CD4-positive, CD25-positive, alpha-beta regulatory T cell (primary cell): ENCODE measurements at regions not wholly inside any gene's neighbourhood (a gene's known extent, or its start where the extent isn't known, plus 50 kb on each side); places are given as distances from the start of the nearest gene placed in this dataset.
"Not testable (repeated sequence)": the region's sequence is repeated elsewhere in the genome, so short reads cannot be mapped to it uniquely, and the experiment has no call there.

Source experiments
- ATAC-seq, 2 donors: fragments of 150-1000 bp; cut with Tn5 transposase; one replicate each; pipeline ENCODE4 v1.10.0; 2021; ENCODE audit warnings: low read depth in 2 of 2, moderate number of reproducible peaks in 2 of 2, moderate library complexity in 1 of 2
- DNase-seq, 3 donors: peaks; one replicate each; pipeline versions ENCODE4 v3.0.0 to v3.0.0-alpha.2; 2012 to 2022; ENCODE audit warnings: mixed read lengths in 1 of 3
- H3K27ac ChIP-seq: one replicate; pipeline ENCODE4 v1.7.0; 2013; ENCODE audit warnings: mild to moderate bottlenecking, low read length; ENCODE audit not compliant: insufficient read depth, poor library complexity, severe bottlenecking
- H3K27me3 ChIP-seq: one replicate; pipeline ENCODE4 v1.7.0; 2013; ENCODE audit warnings: low read length; ENCODE audit not compliant: control insufficient read depth, insufficient read depth
- H3K36me3 ChIP-seq: one replicate; pipeline ENCODE4 v1.7.0; 2013; ENCODE audit warnings: mild to moderate bottlenecking, low read length, moderate library complexity; ENCODE audit not compliant: control insufficient read depth, insufficient read depth
- H3K4me1 ChIP-seq: 2 replicates; pipeline ENCODE4 v1.7.0; 2013; ENCODE audit warnings: mild to moderate bottlenecking, low read length; ENCODE audit not compliant: insufficient read depth, control insufficient read depth, poor library complexity, severe bottlenecking
- H3K4me3 ChIP-seq: one replicate; pipeline ENCODE4 v1.7.0; 2013; ENCODE audit warnings: low read depth, mild to moderate bottlenecking, low read length, moderate library complexity
- H3K9me3 ChIP-seq, 2 experiments: 1 replicate in 1 of 2; 2 replicates in 1 of 2; pipeline ENCODE4 v1.7.0; 2013; ENCODE audit warnings: low read length in 2 of 2, mild to moderate bottlenecking in 1 of 2, moderate library complexity in 1 of 2; ENCODE audit not compliant: control insufficient read depth in 2 of 2
- H3K27ac Mint-ChIP-seq, 3 donors: one replicate each; pipeline ENCODE4 v1.8.0; 2020 to 2022; ENCODE audit warnings: mild to moderate bottlenecking in 3 of 3, mixed read lengths in 3 of 3, moderate library complexity in 2 of 3
- H3K27me3 Mint-ChIP-seq: one replicate; pipeline ENCODE4 v1.8.0; 2022; ENCODE audit warnings: mild to moderate bottlenecking, mixed read lengths
- H3K36me3 Mint-ChIP-seq: one replicate; pipeline ENCODE4 v1.8.0; 2020; ENCODE audit warnings: mixed read lengths
- H3K4me1 Mint-ChIP-seq, 4 donors: one replicate each; pipeline ENCODE4 v1.8.0; 2020 to 2022; ENCODE audit warnings: mixed read lengths in 4 of 4, mild to moderate bottlenecking in 1 of 4
- H3K4me3 Mint-ChIP-seq, 4 donors: one replicate each; pipeline ENCODE4 v1.8.0; 2020 to 2022; ENCODE audit warnings: mild to moderate bottlenecking in 4 of 4, mixed read lengths in 4 of 4, moderate library complexity in 3 of 4
- H3K9me3 Mint-ChIP-seq, 7 donors: one replicate each; pipeline ENCODE4 v1.8.0; 2020 to 2022; ENCODE audit warnings: mixed read lengths in 7 of 7, mild to moderate bottlenecking in 3 of 7, moderate library complexity in 2 of 7

GRCh38 chr9:73916016-73916673, 581.0 kb upstream of the RORB start:
- Mint-ChIP-seq H3K4me3 (no peak overlapping the region), H3K36me3 (no peaks in the 10 kb centered on the region), H3K27me3 (no peaks in the 10 kb centered on the region), H3K4me1 (no peaks in the 10 kb centered on the region), H3K27ac (no peak overlapping the region), H3K9me3 (peaks cover 0 to 4% (median 3%) of the 10 kb centered on the region in 7 donors)
- ATAC-seq (no peak), DNase-seq (no peak)
- Histone ChIP-seq H3K27me3 (no peaks in the 10 kb centered on the region), H3K9me3 (no peaks in the 10 kb centered on the region), H3K27ac (no peak overlapping the region), H3K36me3 (no peaks in the 10 kb centered on the region), H3K4me3 (no peak overlapping the region), H3K4me1 (no peaks in the 10 kb centered on the region)

DNA sequence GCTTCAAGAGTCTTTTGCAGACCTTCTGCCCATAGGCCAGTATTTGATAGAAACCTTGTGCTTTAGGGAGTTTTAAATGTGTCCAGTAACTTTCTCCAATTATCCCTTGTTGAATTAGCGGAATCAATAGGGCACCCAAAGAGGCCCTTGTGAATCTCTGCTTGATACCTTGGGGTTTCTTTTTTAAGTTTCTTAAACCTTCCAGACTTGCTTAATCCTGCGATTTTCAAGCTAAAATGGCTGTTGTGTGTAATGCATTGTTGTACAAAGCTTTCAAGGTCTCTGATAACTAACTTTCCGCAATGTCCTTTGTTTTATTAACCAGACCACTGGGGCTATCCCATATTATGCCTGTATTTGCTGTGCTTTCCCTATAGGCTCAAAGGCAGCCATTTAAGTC, 577.4 kb upstream of the RORB start:
- DNase-seq = no peak
- Mint-ChIP-seq H3K27me3 (no peaks in the 10 kb centered on the region), H3K4me1 (no peaks in the 10 kb centered on the region), H3K9me3 (peaks cover 0 to 6% (median 2%) of the 10 kb centered on the region in 7 donors), H3K36me3 (no peaks in the 10 kb centered on the region), H3K27ac (no peak overlapping the region), H3K4me3 (no peak overlapping the region)
- ATAC-seq = no peak
- Histone ChIP-seq H3K27ac (no peak overlapping the region), H3K27me3 (no peaks in the 10 kb centered on the region), H3K4me1 (no peaks in the 10 kb centered on the region), H3K4me3 (no peak overlapping the region), H3K9me3 (no peaks in the 10 kb centered on the region), H3K36me3 (no peaks in the 10 kb centered on the region)

DNA sequence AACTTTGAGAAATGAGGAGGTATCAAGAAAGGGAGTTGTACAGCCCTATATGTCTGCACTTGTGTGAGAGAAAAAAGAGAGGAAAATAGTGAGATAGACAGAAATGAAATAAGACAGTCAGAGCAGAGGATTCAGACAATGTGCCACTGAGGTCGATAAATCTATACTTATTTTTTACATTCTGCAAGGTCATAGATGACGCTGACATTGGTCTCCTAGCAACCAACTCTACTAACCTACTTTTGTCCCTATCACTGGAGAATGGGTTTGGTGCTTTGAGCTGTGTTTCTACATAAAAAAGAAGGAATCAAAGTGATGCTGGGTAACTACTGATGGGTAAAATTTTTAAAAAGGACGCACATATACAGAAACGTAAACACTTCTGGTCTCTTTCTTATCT, 573.3 kb upstream of the RORB start:
- no peak for ATAC-seq
- no peak overlapping the region for H3K4me3 ChIP-seq
- Mint-ChIP-seq H3K27ac (no peak overlapping the region), H3K9me3 (peaks cover 2 to 4% (median 4%) of the 10 kb centered on the region in 7 donors), H3K4me1 (no peaks in the 10 kb centered on the region), H3K36me3 (no peaks in the 10 kb centered on the region), H3K4me3 (no peak overlapping the region), H3K27me3 (no peaks in the 10 kb centered on the region)
- no peaks in the 10 kb centered on the region for H3K4me1 ChIP-seq
- H3K9me3 ChIP-seq = no peaks in the 10 kb centered on the region
- no peaks in the 10 kb centered on the region for H3K27me3 ChIP-seq
- H3K27ac ChIP-seq = no peak overlapping the region
- no peak for DNase-seq
- no peaks in the 10 kb centered on the region for H3K36me3 ChIP-seq

DNA sequence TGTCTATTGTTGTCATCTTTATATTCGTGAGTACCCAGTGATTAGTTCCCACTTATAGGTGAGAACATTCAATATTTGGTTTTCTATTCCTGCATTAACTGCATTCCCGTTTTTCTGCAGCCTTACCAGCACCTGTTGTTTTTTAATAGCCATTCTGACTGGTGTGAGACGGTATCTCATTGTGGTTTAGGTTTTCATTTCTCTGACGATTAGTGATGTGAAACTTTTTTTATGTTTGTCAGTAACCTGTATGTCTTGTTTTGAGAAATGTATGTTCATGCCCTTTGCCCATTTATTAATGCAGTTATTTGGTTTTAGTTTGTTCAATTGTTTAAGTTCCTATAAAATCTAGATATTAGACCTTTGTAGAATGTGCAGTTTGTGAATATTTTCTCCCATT, 546.0 kb upstream of the RORB start:
- no peak overlapping the region for H3K27ac Mint-ChIP-seq
- no peak overlapping the region for H3K27ac ChIP-seq
- no peak for ATAC-seq
- DNase-seq = no peak
- H3K36me3 Mint-ChIP-seq = no peaks in the 10 kb centered on the region
- H3K4me3 Mint-ChIP-seq = no peak overlapping the region
- H3K4me1 Mint-ChIP-seq = no peaks in the 10 kb centered on the region
- no peaks in the 10 kb centered on the region for H3K27me3 Mint-ChIP-seq
- peaks cover 0 to 2% of the 10 kb centered on the region in 2 experiments for H3K9me3 ChIP-seq
- H3K4me1 ChIP-seq = no peaks in the 10 kb centered on the region
- no peaks in the 10 kb centered on the region for H3K36me3 ChIP-seq
- H3K9me3 Mint-ChIP-seq = peaks cover 0 to 14% (median 5%) of the 10 kb centered on the region in 7 donors
- no peaks in the 10 kb centered on the region for H3K27me3 ChIP-seq
- no peak overlapping the region for H3K4me3 ChIP-seq

GRCh38 chr9:73962792-73963191, 534.3 kb upstream of the RORB start:
- Histone ChIP-seq H3K9me3 (peaks cover 0 to 3% of the 10 kb centered on the region in 2 experiments), H3K4me1 (no peaks in the 10 kb centered on the region), H3K27ac (no peak overlapping the region), H3K36me3 (no peaks in the 10 kb centered on the region), H3K4me3 (no peak overlapping the region), H3K27me3 (no peaks in the 10 kb centered on the region)
- no peaks in the 10 kb centered on the region for H3K36me3 Mint-ChIP-seq
- no peak for DNase-seq
- peaks cover 0 to 8% (median 6%) of the 10 kb centered on the region in 7 donors for H3K9me3 Mint-ChIP-seq
- H3K4me3 Mint-ChIP-seq = no peak overlapping the region
- ATAC-seq = no peak
- no peaks in the 10 kb centered on the region for H3K27me3 Mint-ChIP-seq
- H3K4me1 Mint-ChIP-seq = no peaks in the 10 kb centered on the region
- no peak overlapping the region for H3K27ac Mint-ChIP-seq

- H3K27ac Mint-ChIP-seq = no peak overlapping the region
- no peaks in the 10 kb centered on the region for H3K4me1 ChIP-seq
- H3K36me3 ChIP-seq = no peaks in the 10 kb centered on the region
- DNase-seq (no peak), ATAC-seq (no peak)
- no peak overlapping the region for H3K27ac ChIP-seq
- H3K27me3 Mint-ChIP-seq = no peaks in the 10 kb centered on the region
- no peak overlapping the region for H3K4me3 ChIP-seq
- H3K4me1 Mint-ChIP-seq = no peaks in the 10 kb centered on the region
- no peaks in the 10 kb centered on the region for H3K36me3 Mint-ChIP-seq
- H3K4me3 Mint-ChIP-seq = no peak overlapping the region
- peaks cover 0 to 3% of the 10 kb centered on the region in 2 experiments for H3K9me3 ChIP-seq
- peaks cover 0 to 7% (median 2%) of the 10 kb centered on the region in 7 donors for H3K9me3 Mint-ChIP-seq
- H3K27me3 ChIP-seq = no peaks in the 10 kb centered on the region
These were observed 527.2 kb upstream of the RORB start for GRCh38 chr9:73969936-73970335.

DNA sequence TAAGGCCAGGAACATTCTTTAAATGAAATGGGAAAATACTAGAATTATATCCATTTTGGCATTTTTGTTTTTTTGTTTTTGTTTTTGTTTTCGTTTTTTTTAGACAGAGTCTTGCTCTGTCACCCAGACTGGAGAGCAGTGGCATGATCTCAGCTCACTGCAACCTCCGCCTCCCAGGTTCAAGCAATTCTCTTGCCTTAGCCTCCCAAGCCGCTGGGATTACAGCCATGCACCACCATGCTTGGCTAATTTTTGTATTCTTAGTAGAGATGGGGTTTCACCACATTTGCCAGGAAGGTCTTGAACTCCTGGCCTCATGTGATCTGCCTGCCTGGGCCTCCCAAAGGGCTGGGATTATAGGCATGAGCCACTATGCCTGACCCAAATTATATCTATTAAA, 520.7 kb upstream of the RORB start:
- H3K4me1 Mint-ChIP-seq, H3K27me3 ChIP-seq, H3K27ac ChIP-seq, H3K27ac Mint-ChIP-seq, H3K27me3 Mint-ChIP-seq, H3K4me1 ChIP-seq, H3K36me3 Mint-ChIP-seq, H3K9me3 Mint-ChIP-seq, H3K9me3 ChIP-seq, DNase-seq, H3K36me3 ChIP-seq, H3K4me3 ChIP-seq, H3K4me3 Mint-ChIP-seq, ATAC-seq: not testable (repeated sequence)

DNA sequence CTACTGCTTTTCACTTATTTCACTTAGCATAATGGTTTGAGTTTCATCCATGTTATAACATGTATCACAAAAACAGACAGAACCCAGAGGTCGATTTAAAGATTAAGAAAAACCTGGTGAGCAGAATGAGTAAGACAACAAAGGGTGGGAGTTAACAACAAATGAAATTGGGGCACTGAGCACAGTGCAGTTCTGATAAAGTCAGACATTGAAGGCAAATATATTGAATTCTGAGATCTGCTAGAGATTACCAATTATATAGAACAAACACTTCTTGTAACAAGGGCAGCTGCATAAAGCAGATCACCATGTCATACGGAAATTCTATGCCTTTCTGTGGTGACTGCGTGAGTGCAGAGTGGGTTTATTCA, 517.3 kb upstream of the RORB start:
- H3K27me3 Mint-ChIP-seq = no peaks in the 10 kb centered on the region
- DNase-seq (no peak), ATAC-seq (no peak)
- no peaks in the 10 kb centered on the region for H3K36me3 ChIP-seq
- no peaks in the 10 kb centered on the region for H3K4me1 ChIP-seq
- H3K4me1 Mint-ChIP-seq = no peaks in the 10 kb centered on the region
- H3K4me3 Mint-ChIP-seq = no peak overlapping the region
- peaks cover 0 to 3% of the 10 kb centered on the region in 2 experiments for H3K9me3 ChIP-seq
- H3K9me3 Mint-ChIP-seq = peaks cover 0 to 6% (median 2%) of the 10 kb centered on the region in 7 donors
- H3K27ac Mint-ChIP-seq = no peak overlapping the region
- H3K36me3 Mint-ChIP-seq = no peaks in the 10 kb centered on the region
- H3K4me3 ChIP-seq = no peak overlapping the region
- no peaks in the 10 kb centered on the region for H3K27me3 ChIP-seq
- no peak overlapping the region for H3K27ac ChIP-seq
